ENCODE measurements at regions not wholly inside any gene's neighbourhood (a gene's known extent, or its start where the extent isn't known, plus 50 kb on each side); places are given as distances from the start of the nearest gene placed in this dataset.

- no peak for TF ChIP-seq CTCF (IDR thresholded peaks at IDR 0.05; ENCODE audit: poor library complexity, severe bottlenecking)
- TF ChIP-seq MXI1 (conservative IDR thresholded peaks at IDR 0.05; ENCODE audit: poor library complexity, severe bottlenecking): no peak
- no peak for TF ChIP-seq REST (IDR thresholded peaks at IDR 0.05; ENCODE audit: borderline replicate concordance)
- no peak for TF ChIP-seq SMC3 (conservative IDR thresholded peaks at IDR 0.05; ENCODE audit: poor library complexity)
- TF ChIP-seq EP300 (conservative IDR thresholded peaks at IDR 0.05; ENCODE audit: poor library complexity, severe bottlenecking): no peak
Observed at GRCh38 chr10:128994598-128995143, 472.4 kb upstream of the MGMT start.
